CD4-positive, CD25-positive, alpha-beta regulatory T cell (primary cell): ENCODE measurements at regions not wholly inside any gene's neighbourhood (a gene's known extent, or its start where the extent isn't known, plus 50 kb on each side); places are given as distances from the start of the nearest gene placed in this dataset.

Experiments used
- ATAC-seq, 2 donors: fragments of 150-1000 bp; cut with Tn5 transposase; one replicate each; pipeline ENCODE4 v1.10.0; 2021; ENCODE audit warnings: low read depth in 2 of 2, moderate number of reproducible peaks in 2 of 2, moderate library complexity in 1 of 2
- DNase-seq, 3 donors: peaks; one replicate each; pipeline versions ENCODE4 v3.0.0 to v3.0.0-alpha.2; 2012 to 2022; ENCODE audit warnings: mixed read lengths in 1 of 3
- H3K27ac ChIP-seq: one replicate; pipeline ENCODE4 v1.7.0; 2013; ENCODE audit warnings: mild to moderate bottlenecking, low read length; ENCODE audit not compliant: insufficient read depth, poor library complexity, severe bottlenecking
- H3K27me3 ChIP-seq: one replicate; pipeline ENCODE4 v1.7.0; 2013; ENCODE audit warnings: low read length; ENCODE audit not compliant: control insufficient read depth, insufficient read depth
- H3K36me3 ChIP-seq: one replicate; pipeline ENCODE4 v1.7.0; 2013; ENCODE audit warnings: mild to moderate bottlenecking, low read length, moderate library complexity; ENCODE audit not compliant: control insufficient read depth, insufficient read depth
- H3K4me1 ChIP-seq: 2 replicates; pipeline ENCODE4 v1.7.0; 2013; ENCODE audit warnings: mild to moderate bottlenecking, low read length; ENCODE audit not compliant: insufficient read depth, control insufficient read depth, poor library complexity, severe bottlenecking
- H3K4me3 ChIP-seq: one replicate; pipeline ENCODE4 v1.7.0; 2013; ENCODE audit warnings: low read depth, mild to moderate bottlenecking, low read length, moderate library complexity
- H3K9me3 ChIP-seq, 2 experiments: 1 replicate in 1 of 2; 2 replicates in 1 of 2; pipeline ENCODE4 v1.7.0; 2013; ENCODE audit warnings: low read length in 2 of 2, mild to moderate bottlenecking in 1 of 2, moderate library complexity in 1 of 2; ENCODE audit not compliant: control insufficient read depth in 2 of 2
- H3K27ac Mint-ChIP-seq, 3 donors: one replicate each; pipeline ENCODE4 v1.8.0; 2020 to 2022; ENCODE audit warnings: mild to moderate bottlenecking in 3 of 3, mixed read lengths in 3 of 3, moderate library complexity in 2 of 3
- H3K27me3 Mint-ChIP-seq: one replicate; pipeline ENCODE4 v1.8.0; 2022; ENCODE audit warnings: mild to moderate bottlenecking, mixed read lengths
- H3K36me3 Mint-ChIP-seq: one replicate; pipeline ENCODE4 v1.8.0; 2020; ENCODE audit warnings: mixed read lengths
- H3K4me1 Mint-ChIP-seq, 4 donors: one replicate each; pipeline ENCODE4 v1.8.0; 2020 to 2022; ENCODE audit warnings: mixed read lengths in 4 of 4, mild to moderate bottlenecking in 1 of 4
- H3K4me3 Mint-ChIP-seq, 4 donors: one replicate each; pipeline ENCODE4 v1.8.0; 2020 to 2022; ENCODE audit warnings: mild to moderate bottlenecking in 4 of 4, mixed read lengths in 4 of 4, moderate library complexity in 3 of 4
- H3K9me3 Mint-ChIP-seq, 7 donors: one replicate each; pipeline ENCODE4 v1.8.0; 2020 to 2022; ENCODE audit warnings: mixed read lengths in 7 of 7, mild to moderate bottlenecking in 3 of 7, moderate library complexity in 2 of 7

- no peak overlapping the region for H3K4me3 Mint-ChIP-seq
- H3K9me3 Mint-ChIP-seq = peaks cover 0 to 9% (median 1%) of the 10 kb centered on the region in 7 donors
- Histone ChIP-seq H3K27ac (no peak overlapping the region), H3K27me3 (no peaks in the 10 kb centered on the region), H3K4me3 (no peak overlapping the region), H3K36me3 (no peaks in the 10 kb centered on the region), H3K4me1 (no peaks in the 10 kb centered on the region), H3K9me3 (no peaks in the 10 kb centered on the region)
- no peak overlapping the region for H3K27ac Mint-ChIP-seq
- H3K36me3 Mint-ChIP-seq = no peaks in the 10 kb centered on the region
- no peak for ATAC-seq
- H3K27me3 Mint-ChIP-seq = peaks cover 5% of the 10 kb centered on the region
- peaks cover 0 to 6% (median 0%) of the 10 kb centered on the region in 4 donors for H3K4me1 Mint-ChIP-seq
- DNase-seq = no peak
Observed at GRCh38 chrX:8025705-8026104, 98.5 kb upstream of the PNPLA4 start.

DNA sequence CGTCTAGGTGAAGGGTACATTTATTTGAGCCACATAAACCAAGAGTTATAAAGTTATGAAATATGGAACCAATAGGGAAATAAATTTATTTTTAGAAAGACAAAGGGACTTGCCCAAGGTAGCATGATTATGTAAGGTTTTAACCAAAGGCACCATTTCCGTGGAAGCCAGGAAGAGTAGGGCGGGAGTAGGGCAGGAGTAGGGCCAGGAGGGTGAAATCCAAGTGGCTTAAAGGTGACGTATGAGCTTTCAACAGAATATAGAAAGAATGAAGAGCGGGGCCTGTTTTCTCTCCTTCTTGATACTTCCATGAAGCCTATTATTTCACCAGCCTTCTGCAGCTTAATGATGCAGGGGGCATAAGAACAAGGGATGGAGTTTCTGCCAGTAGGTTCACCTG lies 91.7 kb upstream of the PNPLA4 start:
- Mint-ChIP-seq H3K27ac (no peak overlapping the region), H3K4me3 (no peak overlapping the region), H3K4me1 (no peaks in the 10 kb centered on the region), H3K36me3 (no peaks in the 10 kb centered on the region), H3K27me3 (peaks cover 5% of the 10 kb centered on the region), H3K9me3 (peaks cover 0 to 8% (median 0%) of the 10 kb centered on the region in 7 donors)
- Histone ChIP-seq H3K36me3 (no peaks in the 10 kb centered on the region), H3K4me1 (no peaks in the 10 kb centered on the region), H3K4me3 (no peak overlapping the region), H3K27me3 (no peaks in the 10 kb centered on the region), H3K27ac (no peak overlapping the region), H3K9me3 (no peaks in the 10 kb centered on the region)
- ATAC-seq = no peak
- DNase-seq = no peak

GRCh38 chrX:8010105-8010504 lies 82.9 kb upstream of the PNPLA4 start:
- Mint-ChIP-seq H3K9me3 (peaks cover 0 to 2% (median 0%) of the 10 kb centered on the region in 7 donors), H3K36me3 (no peaks in the 10 kb centered on the region), H3K27ac (no peak overlapping the region), H3K4me1 (no peaks in the 10 kb centered on the region), H3K4me3 (no peak overlapping the region), H3K27me3 (no peaks in the 10 kb centered on the region)
- ATAC-seq (no peak), DNase-seq (no peak)
- H3K27me3 ChIP-seq = no peaks in the 10 kb centered on the region
- no peak overlapping the region for H3K4me3 ChIP-seq
- H3K4me1 ChIP-seq = no peaks in the 10 kb centered on the region
- no peak overlapping the region for H3K27ac ChIP-seq
- no peaks in the 10 kb centered on the region for H3K36me3 ChIP-seq
- no peaks in the 10 kb centered on the region for H3K9me3 ChIP-seq

DNA sequence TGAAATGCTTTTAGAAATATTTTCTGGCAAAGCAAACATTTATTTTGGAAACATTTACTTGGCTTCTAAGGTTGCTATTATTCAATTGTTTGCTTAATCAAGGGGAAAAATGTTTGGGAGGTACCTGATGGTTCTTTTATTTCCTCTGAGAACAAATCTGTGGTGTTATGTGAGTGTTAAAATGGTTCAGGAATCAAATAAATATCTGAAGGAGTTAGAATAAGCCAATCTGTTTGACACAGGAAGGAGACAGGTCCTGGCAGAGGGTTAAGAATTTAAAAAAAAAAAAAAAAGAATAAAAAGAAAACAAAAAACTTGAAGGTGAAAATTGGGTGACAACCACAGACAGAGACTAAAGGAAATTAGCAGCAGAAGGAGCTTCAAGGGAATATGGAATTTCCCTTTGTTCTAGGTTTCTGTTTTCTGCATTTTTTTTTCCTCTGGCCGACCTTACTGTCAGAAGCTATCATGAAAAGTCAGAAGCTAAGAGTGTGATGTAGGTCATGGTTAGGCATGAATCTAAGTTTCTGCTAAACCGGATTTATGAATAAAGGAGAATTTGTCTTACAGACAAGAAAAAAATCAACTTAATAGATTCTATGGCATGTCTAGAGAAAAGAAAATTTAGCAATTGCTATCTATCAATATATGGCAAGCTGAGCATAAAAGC lies 78.6 kb upstream of the PNPLA4 start:
- Mint-ChIP-seq H3K9me3 (peaks cover 0 to 2% (median 0%) of the 10 kb centered on the region in 7 donors), H3K27me3 (no peaks in the 10 kb centered on the region), H3K4me1 (no peaks in the 10 kb centered on the region), H3K36me3 (no peaks in the 10 kb centered on the region), H3K4me3 (no peak overlapping the region), H3K27ac (no peak overlapping the region)
- ATAC-seq (no peak), DNase-seq (no peak)
- H3K9me3 ChIP-seq = no peaks in the 10 kb centered on the region
- no peak overlapping the region for H3K4me3 ChIP-seq
- H3K36me3 ChIP-seq = no peaks in the 10 kb centered on the region
- no peaks in the 10 kb centered on the region for H3K4me1 ChIP-seq
- no peaks in the 10 kb centered on the region for H3K27me3 ChIP-seq
- H3K27ac ChIP-seq = no peak overlapping the region

DNA sequence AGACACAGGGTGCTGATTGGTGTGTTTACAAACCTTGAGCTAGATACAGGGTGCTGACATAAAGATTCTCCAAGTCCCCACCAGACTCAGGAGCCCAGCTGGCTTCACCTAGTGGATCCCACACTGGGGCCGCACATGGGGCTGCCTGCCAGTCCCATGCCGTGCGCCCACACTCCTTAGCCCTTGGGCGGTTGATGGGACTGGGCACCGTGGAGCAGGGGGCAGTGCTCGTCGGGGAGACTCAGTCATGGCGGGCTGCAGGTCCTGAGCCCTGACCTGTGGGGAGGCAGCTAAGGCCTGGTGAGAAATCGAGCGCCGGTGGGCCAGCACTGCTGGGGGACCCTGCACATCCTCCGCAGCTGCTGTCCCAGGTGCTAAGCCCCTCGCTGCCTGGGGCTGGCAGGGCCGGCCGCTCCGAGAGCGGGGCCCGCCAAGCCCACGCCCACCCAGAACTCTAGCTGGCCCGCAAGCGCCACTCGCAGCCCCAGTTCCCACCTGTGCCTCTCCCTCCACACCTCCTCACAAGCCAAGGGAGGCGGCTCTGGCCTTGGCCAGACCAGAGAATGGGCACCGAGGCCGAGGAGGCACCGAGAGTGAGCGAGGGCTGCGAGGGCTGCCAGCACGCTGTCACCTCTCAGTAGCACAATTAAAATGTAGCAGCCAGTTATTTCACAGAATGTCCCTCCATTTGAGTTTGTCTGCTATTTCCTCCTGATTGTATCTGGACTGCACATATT lies 76.1 kb upstream of the PNPLA4 start:
- Histone ChIP-seq H3K9me3 (no peaks in the 10 kb centered on the region), H3K36me3 (no peaks in the 10 kb centered on the region), H3K27ac (no peak overlapping the region), H3K4me3 (no peak overlapping the region), H3K4me1 (no peaks in the 10 kb centered on the region), H3K27me3 (no peaks in the 10 kb centered on the region)
- H3K27ac Mint-ChIP-seq = no peak overlapping the region
- no peaks in the 10 kb centered on the region for H3K27me3 Mint-ChIP-seq
- no peak for DNase-seq
- peaks cover 0 to 2% (median 0%) of the 10 kb centered on the region in 7 donors for H3K9me3 Mint-ChIP-seq
- ATAC-seq = no peak
- no peaks in the 10 kb centered on the region for H3K36me3 Mint-ChIP-seq
- no peaks in the 10 kb centered on the region for H3K4me1 Mint-ChIP-seq
- no peak overlapping the region for H3K4me3 Mint-ChIP-seq

DNA sequence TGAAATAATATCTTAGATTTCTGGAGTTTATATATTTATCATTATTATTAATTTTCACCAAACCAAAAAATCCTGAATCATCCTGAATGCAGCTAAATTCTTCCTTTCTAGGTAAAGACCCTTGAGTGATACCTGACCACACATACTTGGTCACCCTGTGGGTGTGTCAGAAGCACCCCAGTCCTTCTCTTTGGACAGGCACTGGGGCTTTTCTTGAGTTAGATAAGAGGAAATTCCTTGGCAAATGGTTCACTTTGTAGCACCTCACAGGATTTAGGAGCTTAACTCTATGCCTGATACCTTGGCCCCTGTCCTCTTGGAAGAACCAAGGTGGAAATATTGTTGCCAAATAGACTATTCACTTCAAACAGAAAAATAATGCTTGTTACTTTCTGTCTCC lies 69.6 kb upstream of the PNPLA4 start:
- Mint-ChIP-seq H3K27me3 (no peaks in the 10 kb centered on the region), H3K9me3 (no peaks in the 10 kb centered on the region), H3K4me3 (no peak overlapping the region), H3K27ac (no peak overlapping the region), H3K36me3 (no peaks in the 10 kb centered on the region), H3K4me1 (no peaks in the 10 kb centered on the region)
- no peak overlapping the region for H3K27ac ChIP-seq
- ATAC-seq (no peak), DNase-seq (no peak)
- no peaks in the 10 kb centered on the region for H3K4me1 ChIP-seq
- no peak overlapping the region for H3K4me3 ChIP-seq
- H3K27me3 ChIP-seq = no peaks in the 10 kb centered on the region
- no peaks in the 10 kb centered on the region for H3K36me3 ChIP-seq
- H3K9me3 ChIP-seq = no peaks in the 10 kb centered on the region

- ATAC-seq (no peak), DNase-seq (peak; percentile 1 to 47 (median 20))
- H3K27me3 ChIP-seq = no peaks in the 10 kb centered on the region
- no peak overlapping the region for H3K27ac ChIP-seq
- H3K36me3 Mint-ChIP-seq = no peaks in the 10 kb centered on the region
- no peaks in the 10 kb centered on the region for H3K9me3 Mint-ChIP-seq
- H3K4me1 Mint-ChIP-seq = no peaks in the 10 kb centered on the region
- no peak overlapping the region for H3K27ac Mint-ChIP-seq
- H3K4me3 ChIP-seq = no peak overlapping the region
- no peak overlapping the region for H3K4me3 Mint-ChIP-seq
- no peaks in the 10 kb centered on the region for H3K9me3 ChIP-seq
- no peaks in the 10 kb centered on the region for H3K36me3 ChIP-seq
- no peaks in the 10 kb centered on the region for H3K4me1 ChIP-seq
- H3K27me3 Mint-ChIP-seq = no peaks in the 10 kb centered on the region
Observed at GRCh38 chrX:7996414-7996813, 69.2 kb upstream of the PNPLA4 start.

- no peaks in the 10 kb centered on the region for H3K36me3 ChIP-seq
- Mint-ChIP-seq H3K9me3 (no peaks in the 10 kb centered on the region), H3K36me3 (no peaks in the 10 kb centered on the region), H3K4me3 (no peak overlapping the region), H3K27me3 (no peaks in the 10 kb centered on the region), H3K4me1 (no peaks in the 10 kb centered on the region), H3K27ac (no peak overlapping the region)
- no peak overlapping the region for H3K4me3 ChIP-seq
- no peak for DNase-seq
- H3K4me1 ChIP-seq = no peaks in the 10 kb centered on the region
- no peaks in the 10 kb centered on the region for H3K9me3 ChIP-seq
- no peak for ATAC-seq
- H3K27ac ChIP-seq = no peak overlapping the region
- H3K27me3 ChIP-seq = no peaks in the 10 kb centered on the region
Observed at GRCh38 chrX:7993873-7994272, 66.7 kb upstream of the PNPLA4 start.
